Stomach (tissue), 4 donors: ENCODE measurements at regions not wholly inside any gene's neighbourhood (a gene's known extent, or its start where the extent isn't known, plus 50 kb on each side); places are given as distances from the start of the nearest gene placed in this dataset.

Experiments
- CTCF ChIP-seq, 7 experiments: fragments of 450-650 bp in 4 of 7; fragments of 200-600 bp in 3 of 7; sonication (generic) in 3 of 7; IDR thresholded peaks; one replicate each; pipeline ENCODE4 v1.5.1; 2016 to 2019; ENCODE audit warnings: antibody characterized with exemption in 7 of 7, control low read depth in 2 of 7, mild to moderate bottlenecking in 1 of 7
- POLR2A ChIP-seq, 4 donors: fragments of 450-650 bp; IDR thresholded peaks; one replicate each; pipeline ENCODE4 v1.6.1; 2016; ENCODE audit warnings: antibody characterized with exemption in 4 of 4, control low read depth in 2 of 4, mild to moderate bottlenecking in 1 of 4, moderate library complexity in 1 of 4
- POLR2AphosphoS5 ChIP-seq, 3 donors: sonication (generic); formaldehyde crosslinking; IDR thresholded peaks; one replicate each; pipeline ENCODE4 v1.6.1; 2016; ENCODE audit warnings: antibody characterized with exemption in 3 of 3

GRCh38 chr10:112004075-112004474 is 179.5 kb downstream of the GPAM start:
- TF ChIP-seq POLR2A (IDR thresholded peaks at IDR 0.05) (no peak), CTCF (IDR thresholded peaks at IDR 0.05) (no peak), POLR2AphosphoS5 (IDR thresholded peaks at IDR 0.05) (no peak)
